ENCODE measurements at regions not wholly inside any gene's neighbourhood (a gene's known extent, or its start where the extent isn't known, plus 50 kb on each side); places are given as distances from the start of the nearest gene placed in this dataset.

GRCh38 chr14:40393143-40393542 lies 960.9 kb upstream of the FBXO33 start:
- Histone ChIP-seq H4K12ac (ENCODE audit: low read depth, low read length) (no peak overlapping the region), H2AFZ (ENCODE audit: insufficient read depth, low read length, poor library complexity) (no peak overlapping the region), H3K18ac (ENCODE audit: low read length) (no peak overlapping the region)

DNA sequence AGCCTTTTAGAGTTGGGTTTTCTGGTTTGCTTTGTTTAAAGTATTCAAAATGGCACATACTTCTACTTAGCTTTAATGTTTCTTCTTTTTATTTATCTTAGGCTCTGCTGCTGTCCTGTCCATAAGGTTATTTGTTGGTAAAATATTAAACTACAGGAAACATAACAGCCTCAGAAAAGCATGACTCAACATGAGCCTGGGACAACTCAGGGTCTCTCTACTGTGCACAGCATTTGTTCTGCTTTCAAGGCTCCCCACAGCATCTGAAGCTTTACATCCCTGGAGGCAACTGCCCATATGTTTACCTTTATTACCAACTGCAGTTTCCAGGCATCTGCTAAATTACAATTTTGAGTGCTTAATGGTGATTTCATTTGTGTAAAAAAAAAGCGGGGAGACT lies 954.2 kb upstream of the FBXO33 start:
- Histone ChIP-seq H3K14ac (ENCODE audit: low read length) (no peak overlapping the region), H3K9me3 (ENCODE audit: insufficient read depth, low read depth, low read length) (no peaks in the 10 kb centered on the region), H3K4ac (ENCODE audit: low read depth, low read length) (no peak overlapping the region), H3K27me3 (ENCODE audit: insufficient read depth, low read length) (no peaks in the 10 kb centered on the region), H3K27ac (ENCODE audit: low read depth, low read length) (no peak overlapping the region), H3K23ac (ENCODE audit: low read length) (no peak overlapping the region), H3K79me2 (ENCODE audit: control insufficient read depth, insufficient read depth, low read length, poor library complexity) (no peaks in the 10 kb centered on the region), H2AK5ac (ENCODE audit: low read length) (no peak overlapping the region), H2BK120ac (ENCODE audit: insufficient read depth, low read length, poor library complexity) (no peak overlapping the region), H2AFZ (ENCODE audit: insufficient read depth, low read length, poor library complexity) (no peak overlapping the region), H3K18ac (ENCODE audit: low read length) (no peak overlapping the region), H3K79me1 (ENCODE audit: low read length) (no peaks in the 10 kb centered on the region), H4K12ac (ENCODE audit: low read depth, low read length) (no peak overlapping the region), H3K9ac (ENCODE audit: low read length) (no peak overlapping the region), H4K91ac (ENCODE audit: low read depth, low read length) (no peak overlapping the region), H3K4me2 (ENCODE audit: low read length) (no peak overlapping the region), H3K4me1 (ENCODE audit: control insufficient read depth in 1 of 2, insufficient read depth in 2 of 2, low read length in 2 of 2) (no peaks in the 10 kb centered on the region), H3K36me3 (ENCODE audit: control insufficient read depth in 1 of 2, insufficient read depth in 2 of 2, low read length in 2 of 2) (no peaks in the 10 kb centered on the region), H2BK5ac (ENCODE audit: low read depth, low read length, poor library complexity) (no peak overlapping the region), H2BK12ac (ENCODE audit: low read length) (no peak overlapping the region), H4K8ac (ENCODE audit: low read depth, low read length) (no peak overlapping the region), H3K4me3 (ENCODE audit: low read depth, low read length) (no peak overlapping the region)
- no peak for DNase-seq
- WGBS (ENCODE audit: extremely low coverage, insufficient coverage, insufficient read length) = no CpG with 5 or more reads among the region's 1 CpG

More at GRCh38 chr14:40393143-40393542, 960.9 kb upstream of the FBXO33 start:
- H3K27ac ChIP-seq (ENCODE audit: low read depth, low read length) = no peak overlapping the region
- no peak overlapping the region for H3K4me2 ChIP-seq (ENCODE audit: low read length)
- no peaks in the 10 kb centered on the region for H3K27me3 ChIP-seq (ENCODE audit: insufficient read depth, low read length)
- H3K4me1 ChIP-seq (ENCODE audit: control insufficient read depth in 1 of 2, insufficient read depth in 2 of 2, low read length in 2 of 2) = no peaks in the 10 kb centered on the region
- DNase-seq = no peak
- H3K14ac ChIP-seq (ENCODE audit: low read length) = no peak overlapping the region
- H4K8ac ChIP-seq (ENCODE audit: low read depth, low read length) = no peak overlapping the region
- H2BK120ac ChIP-seq (ENCODE audit: insufficient read depth, low read length, poor library complexity) = no peak overlapping the region
- H3K79me1 ChIP-seq (ENCODE audit: low read length) = no peaks in the 10 kb centered on the region
- H3K4me3 ChIP-seq (ENCODE audit: low read depth, low read length) = no peak overlapping the region
- no peak overlapping the region for H3K9ac ChIP-seq (ENCODE audit: low read length)
- H4K91ac ChIP-seq (ENCODE audit: low read depth, low read length) = no peak overlapping the region
- H2AK5ac ChIP-seq (ENCODE audit: low read length) = no peak overlapping the region
- no peaks in the 10 kb centered on the region for H3K9me3 ChIP-seq (ENCODE audit: insufficient read depth, low read depth, low read length)
- H3K4ac ChIP-seq (ENCODE audit: low read depth, low read length) = no peak overlapping the region
- H2BK12ac ChIP-seq (ENCODE audit: low read length) = no peak overlapping the region
- H2BK5ac ChIP-seq (ENCODE audit: low read depth, low read length, poor library complexity) = no peak overlapping the region
- H3K79me2 ChIP-seq (ENCODE audit: control insufficient read depth, insufficient read depth, low read length, poor library complexity) = no peaks in the 10 kb centered on the region
- no peak overlapping the region for H3K23ac ChIP-seq (ENCODE audit: low read length)
- H3K36me3 ChIP-seq (ENCODE audit: control insufficient read depth in 1 of 2, insufficient read depth in 2 of 2, low read length in 2 of 2) = no peaks in the 10 kb centered on the region

DNA sequence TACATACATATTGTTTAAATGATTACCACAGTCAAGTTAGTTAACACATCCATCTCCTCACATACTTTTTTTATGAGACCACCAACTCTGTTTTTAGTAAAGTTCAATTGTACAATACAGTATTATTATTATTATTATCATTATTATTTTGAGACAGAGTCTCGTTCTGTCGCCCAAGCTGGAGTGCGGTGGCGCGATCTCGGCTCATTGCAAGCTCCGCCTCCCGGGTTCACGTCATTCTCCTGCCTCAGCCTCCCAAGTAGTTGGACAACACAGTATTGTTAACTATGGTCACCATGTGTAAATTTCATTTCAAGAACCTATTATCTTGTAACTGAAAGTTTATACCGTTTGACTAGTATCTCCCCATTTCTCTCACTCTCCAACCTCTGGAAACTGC lies 942.0 kb upstream of the FBXO33 start:
- no peaks in the 10 kb centered on the region for H3K79me1 ChIP-seq (ENCODE audit: low read length)
- H2AFZ ChIP-seq (ENCODE audit: insufficient read depth, low read length, poor library complexity) = no peak overlapping the region
- H3K4me3 ChIP-seq (ENCODE audit: low read depth, low read length) = no peak overlapping the region
- H2BK120ac ChIP-seq (ENCODE audit: insufficient read depth, low read length, poor library complexity) = no peak overlapping the region
- no peak overlapping the region for H2AK5ac ChIP-seq (ENCODE audit: low read length)
- no peak overlapping the region for H4K12ac ChIP-seq (ENCODE audit: low read depth, low read length)
- H3K14ac ChIP-seq (ENCODE audit: low read length) = no peak overlapping the region
- no peak overlapping the region for H3K18ac ChIP-seq (ENCODE audit: low read length)
- no peak overlapping the region for H3K9ac ChIP-seq (ENCODE audit: low read length)
- H3K4ac ChIP-seq (ENCODE audit: low read depth, low read length) = no peak overlapping the region
- no peaks in the 10 kb centered on the region for H3K79me2 ChIP-seq (ENCODE audit: control insufficient read depth, insufficient read depth, low read length, poor library complexity)
- H4K91ac ChIP-seq (ENCODE audit: low read depth, low read length) = no peak overlapping the region
- H3K9me3 ChIP-seq (ENCODE audit: insufficient read depth, low read depth, low read length) = no peaks in the 10 kb centered on the region
- H3K23ac ChIP-seq (ENCODE audit: low read length) = no peak overlapping the region
- no peaks in the 10 kb centered on the region for H3K36me3 ChIP-seq (ENCODE audit: control insufficient read depth in 1 of 2, insufficient read depth in 2 of 2, low read length in 2 of 2)
- H2BK12ac ChIP-seq (ENCODE audit: low read length) = no peak overlapping the region
- H3K27me3 ChIP-seq (ENCODE audit: insufficient read depth, low read length) = no peaks in the 10 kb centered on the region
- H3K4me2 ChIP-seq (ENCODE audit: low read length) = no peak overlapping the region
- no peak for DNase-seq
- no peak overlapping the region for H4K8ac ChIP-seq (ENCODE audit: low read depth, low read length)
- no peaks in the 10 kb centered on the region for H3K4me1 ChIP-seq (ENCODE audit: control insufficient read depth in 1 of 2, insufficient read depth in 2 of 2, low read length in 2 of 2)
- WGBS (ENCODE audit: extremely low coverage, insufficient coverage, insufficient read length) = no CpG with 5 or more reads among the region's 10 CpGs
- no peak overlapping the region for H2BK5ac ChIP-seq (ENCODE audit: low read depth, low read length, poor library complexity)
- H3K27ac ChIP-seq (ENCODE audit: low read depth, low read length) = no peak overlapping the region

- no peak for DNase-seq
- no peak overlapping the region for H3K23ac ChIP-seq (ENCODE audit: low read length)
- WGBS (ENCODE audit: extremely low coverage, insufficient coverage, insufficient read length) = no CpG with 5 or more reads among the region's 2 CpGs
Measured at GRCh38 chr14:40371011-40371410, 938.8 kb upstream of the FBXO33 start.

More at GRCh38 chr14:40371011-40371410, 938.8 kb upstream of the FBXO33 start:
- H3K27me3 ChIP-seq (ENCODE audit: insufficient read depth, low read length) = no peaks in the 10 kb centered on the region
- no peak overlapping the region for H3K27ac ChIP-seq (ENCODE audit: low read depth, low read length)
- no peaks in the 10 kb centered on the region for H3K36me3 ChIP-seq (ENCODE audit: control insufficient read depth in 1 of 2, insufficient read depth in 2 of 2, low read length in 2 of 2)
- no peaks in the 10 kb centered on the region for H3K79me2 ChIP-seq (ENCODE audit: control insufficient read depth, insufficient read depth, low read length, poor library complexity)
- H3K4me3 ChIP-seq (ENCODE audit: low read depth, low read length) = no peak overlapping the region
- H4K8ac ChIP-seq (ENCODE audit: low read depth, low read length) = no peak overlapping the region
- no peak overlapping the region for H4K91ac ChIP-seq (ENCODE audit: low read depth, low read length)
- H2AK5ac ChIP-seq (ENCODE audit: low read length) = no peak overlapping the region
- no peak overlapping the region for H2BK12ac ChIP-seq (ENCODE audit: low read length)
- no peak overlapping the region for H3K14ac ChIP-seq (ENCODE audit: low read length)
- no peaks in the 10 kb centered on the region for H3K4me1 ChIP-seq (ENCODE audit: control insufficient read depth in 1 of 2, insufficient read depth in 2 of 2, low read length in 2 of 2)
- no peak overlapping the region for H3K18ac ChIP-seq (ENCODE audit: low read length)
- H3K4me2 ChIP-seq (ENCODE audit: low read length) = no peak overlapping the region
- H2AFZ ChIP-seq (ENCODE audit: insufficient read depth, low read length, poor library complexity) = no peak overlapping the region
- H4K12ac ChIP-seq (ENCODE audit: low read depth, low read length) = no peak overlapping the region
- H3K4ac ChIP-seq (ENCODE audit: low read depth, low read length) = no peak overlapping the region
- no peaks in the 10 kb centered on the region for H3K9me3 ChIP-seq (ENCODE audit: insufficient read depth, low read depth, low read length)
- H2BK5ac ChIP-seq (ENCODE audit: low read depth, low read length, poor library complexity) = no peak overlapping the region
- no peak overlapping the region for H3K9ac ChIP-seq (ENCODE audit: low read length)
- no peaks in the 10 kb centered on the region for H3K79me1 ChIP-seq (ENCODE audit: low read length)
- H2BK120ac ChIP-seq (ENCODE audit: insufficient read depth, low read length, poor library complexity) = no peak overlapping the region

Data from trophoblast cell (in vitro differentiated cells and primary cell).